Neural cell (in vitro differentiated cells): ENCODE measurements at regions not wholly inside any gene's neighbourhood (a gene's known extent, or its start where the extent isn't known, plus 50 kb on each side); places are given as distances from the start of the nearest gene placed in this dataset.

Experiments used
- H2AFZ ChIP-seq: fragments of 200-600, 300-800 bp; sonication (generic), shearing (Covaris generic); 2 replicates; pipeline ENCODE4 v1.6.0; 2014; ENCODE audit warnings: low read depth, mild to moderate bottlenecking, antibody characterized with exemption, low read length, moderate library complexity
- H3F3A ChIP-seq: fragments of 200-600 bp; shearing (Covaris generic); 2 replicates; pipeline ENCODE4 v1.6.1; 2016; ENCODE audit warnings: mild to moderate bottlenecking, moderate library complexity, mixed read lengths, antibody characterized with exemption, low read length; ENCODE audit not compliant: insufficient read depth, poor library complexity, severe bottlenecking
- H3K27ac ChIP-seq: fragments of 200-600, 300-800 bp; sonication (generic), shearing (Covaris generic); 2 replicates; pipeline ENCODE4 v1.5.1; 2014; ENCODE audit warnings: mild to moderate bottlenecking, low read length, moderate library complexity
- H3K27me3 ChIP-seq: fragments of 300-800, 200-600 bp; sonication (generic), shearing (Covaris generic); 2 replicates; pipeline ENCODE4 v1.6.0; 2014; ENCODE audit warnings: mild to moderate bottlenecking, low read depth, low read length, moderate library complexity; ENCODE audit not compliant: insufficient read depth
- H3K36me3 ChIP-seq: fragments of 300-800, 200-600 bp; sonication (generic), shearing (Covaris generic); 2 replicates; pipeline ENCODE4 v1.5.1; 2014; ENCODE audit warnings: mild to moderate bottlenecking, antibody characterized with exemption, low read length, moderate library complexity; ENCODE audit not compliant: insufficient read depth
- H3K4me2 ChIP-seq: fragments of 300-800, 200-600 bp; sonication (generic), shearing (Covaris generic); 2 replicates; pipeline ENCODE4 v1.6.0; 2014; ENCODE audit warnings: mild to moderate bottlenecking, low read length
- H3K4me3 ChIP-seq: fragments of 300-800, 200-600 bp; sonication (generic), shearing (Covaris generic); 2 replicates; pipeline ENCODE4 v1.5.1; 2014; ENCODE audit warnings: mild to moderate bottlenecking, low read length, moderate library complexity
- H3K79me2 ChIP-seq: fragments of 200-600 bp; shearing (Covaris generic); replicated peaks from 2 replicates; pipeline ENCODE4 v1.6.0; 2014; ENCODE audit warnings: mild to moderate bottlenecking, low read length, moderate library complexity; ENCODE audit not compliant: insufficient read depth
- H3K9ac ChIP-seq: fragments of 300-800, 200-600 bp; sonication (generic), shearing (Covaris generic); 2 replicates; pipeline ENCODE4 v1.6.1; 2016; ENCODE audit warnings: mild to moderate bottlenecking, low read length, mixed read lengths
- H3K9me2 ChIP-seq: fragments of 200-600 bp; shearing (Covaris generic); 2 replicates; pipeline ENCODE4 v1.6.1; 2016; ENCODE audit warnings: mild to moderate bottlenecking, low read length, mixed read lengths; ENCODE audit not compliant: insufficient read depth
- H3K9me3 ChIP-seq: fragments of 200-600, 300-800 bp; sonication (generic), shearing (Covaris generic); 2 replicates; pipeline ENCODE4 v1.6.1; 2016; ENCODE audit warnings: mild to moderate bottlenecking, mixed run types, low read length, moderate library complexity, mixed read lengths
- H4K20me1 ChIP-seq: fragments of 200-600 bp; shearing (Covaris generic); 2 replicates; pipeline ENCODE4 v1.6.1; 2016; ENCODE audit warnings: mild to moderate bottlenecking, mixed run types; ENCODE audit not compliant: insufficient read depth
- CTCF ChIP-seq: fragments of 450-650 bp; IDR thresholded peaks from 2 replicates; pipeline ENCODE4 v1.5.1; 2014; ENCODE audit warnings: antibody characterized with exemption, mild to moderate bottlenecking, moderate library complexity; ENCODE audit not compliant: poor library complexity, severe bottlenecking
- EP300 ChIP-seq: fragments of 450-650 bp; conservative IDR thresholded peaks from 2 replicates; pipeline ENCODE4 v1.6.1; 2014; ENCODE audit warnings: antibody characterized with exemption, mild to moderate bottlenecking, moderate library complexity; ENCODE audit not compliant: poor library complexity, severe bottlenecking
- EZH2 ChIP-seq: fragments of 200-600, 300-800 bp; shearing (Covaris generic), sonication (generic); IDR thresholded peaks from 2 replicates; pipeline ENCODE4 v1.6.1; 2014; ENCODE audit warnings: antibody characterized with exemption, low read length, borderline replicate concordance, mild to moderate bottlenecking; ENCODE audit not compliant: insufficient read depth, poor library complexity, severe bottlenecking
- MXI1 ChIP-seq: fragments of 450-650 bp; conservative IDR thresholded peaks from 2 replicates; pipeline ENCODE4 v1.6.1; 2014; ENCODE audit warnings: antibody characterized with exemption, mild to moderate bottlenecking; ENCODE audit not compliant: poor library complexity, severe bottlenecking
- POLR2AphosphoS5 ChIP-seq: IDR thresholded peaks from 2 replicates; pipeline ENCODE4 v1.6.1; 2012
- RAD21 ChIP-seq: fragments of 450-650 bp; conservative IDR thresholded peaks from 2 replicates; pipeline ENCODE4 v1.6.1; 2014; ENCODE audit warnings: antibody characterized with exemption, mild to moderate bottlenecking, moderate library complexity
- REST ChIP-seq: IDR thresholded peaks from 2 replicates; pipeline ENCODE4 v1.6.1; 2012; ENCODE audit warnings: borderline replicate concordance
- SMC3 ChIP-seq: fragments of 450-650 bp; conservative IDR thresholded peaks from 2 replicates; pipeline ENCODE4 v1.6.1; 2014; ENCODE audit warnings: antibody characterized with exemption, mild to moderate bottlenecking, moderate library complexity; ENCODE audit not compliant: poor library complexity
- TAF1 ChIP-seq: IDR thresholded peaks from 2 replicates; pipeline ENCODE4 v1.6.1; 2012; ENCODE audit warnings: low read depth

GRCh38 chr2:196249860-196250259, 78.5 kb upstream of the STK17B start:
- H3K9me3 ChIP-seq = no peaks in the 10 kb centered on the region
- H3K36me3 ChIP-seq = peaks cover 4% of the 10 kb centered on the region
- no peaks in the 10 kb centered on the region for H4K20me1 ChIP-seq
- no peak overlapping the region for H3K9ac ChIP-seq
- H3K79me2 ChIP-seq = no peaks in the 10 kb centered on the region
- no peak overlapping the region for H3K4me2 ChIP-seq
- no peak overlapping the region for H2AFZ ChIP-seq
- H3F3A ChIP-seq = no peaks in the 10 kb centered on the region
- no peaks in the 10 kb centered on the region for H3K27me3 ChIP-seq
- no peaks in the 10 kb centered on the region for H3K9me2 ChIP-seq
- no peak overlapping the region for H3K4me3 ChIP-seq
- TF ChIP-seq SMC3 (no peak), EP300 (no peak), TAF1 (no peak), CTCF (no peak), MXI1 (no peak), POLR2AphosphoS5 (no peak), EZH2 (no peak), REST (no peak), RAD21 (no peak)
- H3K27ac ChIP-seq = no peak overlapping the region

- no peak overlapping the region for H3K4me2 ChIP-seq
Measured at GRCh38 chr2:196251132-196251531, 79.8 kb upstream of the STK17B start.

More at GRCh38 chr2:196251132-196251531, 79.8 kb upstream of the STK17B start:
- peaks cover 4% of the 10 kb centered on the region for H3K36me3 ChIP-seq
- no peak overlapping the region for H3K4me3 ChIP-seq
- TF ChIP-seq EZH2 (no peak), EP300 (no peak)
- H2AFZ ChIP-seq = no peak overlapping the region
- H3F3A ChIP-seq = no peaks in the 10 kb centered on the region
- H4K20me1 ChIP-seq = no peaks in the 10 kb centered on the region
- no peaks in the 10 kb centered on the region for H3K79me2 ChIP-seq
- H3K9me3 ChIP-seq = no peaks in the 10 kb centered on the region
- no peak overlapping the region for H3K27ac ChIP-seq
- no peaks in the 10 kb centered on the region for H3K27me3 ChIP-seq
- no peaks in the 10 kb centered on the region for H3K9me2 ChIP-seq
- H3K9ac ChIP-seq = no peak overlapping the region
